ENCODE measurements at regions not wholly inside any gene's neighbourhood (a gene's known extent, or its start where the extent isn't known, plus 50 kb on each side); places are given as distances from the start of the nearest gene placed in this dataset.

DNA sequence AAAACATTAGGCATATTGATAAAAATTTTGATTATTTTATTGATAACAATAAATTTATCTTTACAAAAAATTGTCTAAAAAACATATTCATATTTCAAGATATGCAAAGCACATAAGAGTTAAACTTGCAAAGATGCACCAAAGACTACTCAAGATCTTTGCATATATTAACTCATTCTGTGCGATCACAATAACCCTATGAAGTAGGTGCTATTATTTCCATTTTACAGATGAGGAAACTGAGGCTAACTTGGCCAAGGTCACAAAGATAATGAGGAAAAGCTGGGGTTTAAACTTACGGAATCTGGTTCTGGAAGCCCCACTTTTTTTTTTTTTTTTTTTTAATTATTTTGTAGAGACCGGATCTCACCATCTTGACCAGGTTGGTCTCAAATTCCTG lies 94.4 kb upstream of the SERTAD2 start:
- TF ChIP-seq, protein P1, sequence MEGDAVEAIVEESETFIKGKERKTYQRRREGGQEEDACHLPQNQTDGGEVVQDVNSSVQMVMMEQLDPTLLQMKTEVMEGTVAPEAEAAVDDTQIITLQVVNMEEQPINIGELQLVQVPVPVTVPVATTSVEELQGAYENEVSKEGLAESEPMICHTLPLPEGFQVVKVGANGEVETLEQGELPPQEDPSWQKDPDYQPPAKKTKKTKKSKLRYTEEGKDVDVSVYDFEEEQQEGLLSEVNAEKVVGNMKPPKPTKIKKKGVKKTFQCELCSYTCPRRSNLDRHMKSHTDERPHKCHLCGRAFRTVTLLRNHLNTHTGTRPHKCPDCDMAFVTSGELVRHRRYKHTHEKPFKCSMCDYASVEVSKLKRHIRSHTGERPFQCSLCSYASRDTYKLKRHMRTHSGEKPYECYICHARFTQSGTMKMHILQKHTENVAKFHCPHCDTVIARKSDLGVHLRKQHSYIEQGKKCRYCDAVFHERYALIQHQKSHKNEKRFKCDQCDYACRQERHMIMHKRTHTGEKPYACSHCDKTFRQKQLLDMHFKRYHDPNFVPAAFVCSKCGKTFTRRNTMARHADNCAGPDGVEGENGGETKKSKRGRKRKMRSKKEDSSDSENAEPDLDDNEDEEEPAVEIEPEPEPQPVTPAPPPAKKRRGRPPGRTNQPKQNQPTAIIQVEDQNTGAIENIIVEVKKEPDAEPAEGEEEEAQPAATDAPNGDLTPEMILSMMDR (IDR thresholded peaks at IDR 0.05) = no peak
- no peak for TF ChIP-seq POLR2A (IDR thresholded peaks at IDR 0.05)

Data from right lobe of liver (tissue), 4 donors.